Renal cortical epithelial cell (primary cell): ENCODE measurements at regions not wholly inside any gene's neighbourhood (a gene's known extent, or its start where the extent isn't known, plus 50 kb on each side); places are given as distances from the start of the nearest gene placed in this dataset.
"Not testable (repeated sequence)": the region's sequence is repeated elsewhere in the genome, so short reads cannot be mapped to it uniquely, and the experiment has no call there.

Source experiments
- DNase-seq: peaks from one replicate; pipeline ENCODE4 v3.0.0-alpha.2; 2011; ENCODE audit warnings: low read depth

- no peak for DNase-seq
Measured at GRCh38 chr10:45564303-45564959, 108.1 kb downstream of the ZFAND4 start.

GRCh38 chr10:45561952-45562351, 110.6 kb downstream of the ZFAND4 start:
- DNase-seq, result no peak

GRCh38 chr10:45560262-45560661, 112.3 kb downstream of the ZFAND4 start:
- no peak for DNase-seq

- DNase-seq, result no peak
Measured at GRCh38 chr10:45558425-45558824, 114.1 kb downstream of the ZFAND4 start.

DNA sequence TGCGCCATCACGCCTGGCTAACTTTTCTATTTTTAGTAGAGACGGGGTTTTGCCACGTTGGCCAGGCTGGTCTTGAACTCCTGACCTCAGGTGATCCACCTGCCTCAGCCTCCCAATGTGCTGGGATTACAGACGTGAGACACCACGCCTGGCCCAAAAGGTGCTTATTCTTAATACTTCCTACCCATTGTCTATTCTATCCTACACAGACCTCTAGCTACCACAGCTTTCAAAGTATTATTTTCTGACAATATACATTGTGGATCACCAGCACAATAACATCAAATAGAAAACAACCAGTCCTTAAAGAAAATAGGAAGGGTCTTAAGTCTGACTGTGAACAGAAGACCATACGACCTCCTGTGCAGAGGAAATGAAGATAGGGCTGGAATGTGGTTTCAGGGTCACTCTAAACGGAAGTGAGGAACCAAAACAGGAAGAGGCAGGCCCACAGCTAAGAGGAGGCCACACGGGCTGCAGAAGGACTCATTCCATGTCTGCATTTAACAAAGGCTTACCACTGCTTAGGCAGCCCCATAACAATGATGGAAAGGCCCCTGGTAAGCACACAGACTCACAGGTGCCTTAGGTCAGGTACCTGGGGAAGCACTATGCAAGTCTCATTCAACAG, 115.2 kb downstream of the ZFAND4 start:
- DNase-seq, result no peak

- DNase-seq, result no peak
Measured at GRCh38 chr10:45555795-45556194, 116.8 kb downstream of the ZFAND4 start.

DNA sequence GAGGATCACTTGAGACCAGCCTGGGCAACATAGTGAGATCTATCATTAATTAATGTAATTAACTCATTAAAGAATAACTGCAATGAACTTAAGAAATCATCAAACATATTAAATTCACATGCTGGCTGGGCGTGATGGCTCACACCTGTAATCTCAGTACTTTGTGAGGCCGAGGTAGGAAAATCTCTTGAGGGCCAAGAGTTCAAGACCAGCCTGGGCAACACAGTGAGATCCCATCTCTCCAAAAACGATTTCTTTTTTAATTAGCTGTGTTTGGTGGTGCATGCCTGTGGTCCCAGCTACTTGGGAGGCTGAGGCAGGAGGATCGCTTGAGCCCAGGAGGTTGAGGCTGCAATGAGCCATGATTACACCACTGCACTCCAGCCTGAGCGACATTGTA, 117.2 kb downstream of the ZFAND4 start:
- DNase-seq, result not testable (repeated sequence)

DNA sequence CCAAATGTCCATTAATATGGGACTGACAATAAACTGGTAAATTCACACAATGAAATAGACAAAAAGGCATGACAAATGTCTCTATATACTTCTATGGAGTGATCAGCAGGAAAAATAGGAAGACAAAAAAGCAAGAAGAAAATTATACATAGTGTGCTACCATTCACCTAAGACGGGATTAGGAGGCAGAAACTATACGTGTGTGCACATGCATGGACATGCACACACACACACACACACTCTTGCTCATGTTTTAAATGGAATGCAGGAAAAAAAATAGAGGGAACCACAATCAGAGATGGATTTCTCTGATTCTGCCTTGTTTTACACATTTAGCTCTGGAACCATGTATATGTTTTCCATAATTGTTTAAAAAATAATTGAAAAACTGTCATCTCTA, 119.0 kb downstream of the ZFAND4 start:
- DNase-seq, result no peak

- DNase-seq, result no peak
Measured at GRCh38 chr10:45553155-45553554, 119.4 kb downstream of the ZFAND4 start.

GRCh38 chr10:45552476-45552875, 120.1 kb downstream of the ZFAND4 start:
- DNase-seq, result no peak

DNA sequence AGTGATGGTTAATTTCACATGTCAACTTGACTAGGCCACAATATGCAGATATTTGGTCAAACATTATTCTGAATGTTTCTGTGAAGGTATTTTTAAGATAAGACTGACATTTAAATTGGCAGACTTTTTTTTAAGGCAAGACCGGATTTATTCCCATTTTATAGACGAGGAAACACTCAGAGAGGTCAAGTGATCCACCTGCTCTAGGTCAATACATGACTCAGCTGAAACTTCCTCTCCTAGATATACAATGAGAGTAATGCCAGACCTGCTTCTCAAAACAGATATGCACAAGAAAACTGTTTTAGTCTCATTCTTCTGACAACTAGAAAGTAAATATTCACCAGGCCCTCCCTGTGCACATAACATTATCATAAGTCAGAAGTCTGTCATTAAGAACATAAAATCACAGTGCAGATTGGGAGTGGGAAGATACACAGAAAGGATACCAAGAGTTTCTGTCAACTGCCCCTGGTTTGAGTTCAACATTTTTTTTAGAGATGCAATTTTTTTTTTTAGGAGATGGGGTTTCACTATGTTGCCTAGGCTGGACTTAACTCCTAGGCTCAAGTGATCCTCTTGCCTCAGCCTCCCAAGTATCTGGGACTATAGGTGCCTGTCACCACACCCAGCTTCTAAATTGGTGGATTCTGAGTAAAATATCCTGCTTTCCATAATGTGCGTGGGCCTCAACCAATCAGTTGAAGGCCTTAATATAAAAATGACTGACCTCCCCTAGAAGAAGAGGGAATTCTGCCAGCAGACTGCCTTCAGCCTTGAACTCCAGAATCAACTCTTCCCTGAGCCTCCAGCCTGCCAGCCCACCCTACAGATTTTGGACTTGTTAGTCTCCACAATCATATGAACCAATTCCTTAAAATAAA, 121.4 kb downstream of the ZFAND4 start:
- DNase-seq, result peak; percentile 3

- no peak for DNase-seq
Measured at GRCh38 chr10:45548068-45548467, 124.5 kb downstream of the ZFAND4 start.

DNA sequence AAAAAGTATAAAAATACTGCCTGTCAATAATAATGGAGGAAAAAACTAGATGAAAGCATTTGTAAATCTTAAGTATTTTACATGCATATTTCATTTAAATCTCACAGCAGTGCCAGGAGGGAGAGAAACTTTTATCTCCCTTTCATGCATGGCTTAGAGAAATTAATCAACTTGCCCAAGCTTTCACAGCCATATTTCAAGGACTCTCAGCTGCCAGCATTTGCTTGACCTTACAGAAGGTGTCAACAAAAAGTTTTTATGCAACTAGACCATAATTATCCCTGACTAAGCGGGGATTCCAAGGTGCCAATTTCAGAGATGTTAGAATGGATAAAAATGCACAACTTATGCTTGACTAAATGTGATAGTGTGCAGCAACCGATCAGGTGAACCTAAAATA, 125.4 kb downstream of the ZFAND4 start:
- no peak for DNase-seq

GRCh38 chr10:45545150-45545549, 127.4 kb downstream of the ZFAND4 start:
- DNase-seq, result no peak

GRCh38 chr10:45544191-45544590, 128.4 kb downstream of the ZFAND4 start:
- no peak for DNase-seq

DNA sequence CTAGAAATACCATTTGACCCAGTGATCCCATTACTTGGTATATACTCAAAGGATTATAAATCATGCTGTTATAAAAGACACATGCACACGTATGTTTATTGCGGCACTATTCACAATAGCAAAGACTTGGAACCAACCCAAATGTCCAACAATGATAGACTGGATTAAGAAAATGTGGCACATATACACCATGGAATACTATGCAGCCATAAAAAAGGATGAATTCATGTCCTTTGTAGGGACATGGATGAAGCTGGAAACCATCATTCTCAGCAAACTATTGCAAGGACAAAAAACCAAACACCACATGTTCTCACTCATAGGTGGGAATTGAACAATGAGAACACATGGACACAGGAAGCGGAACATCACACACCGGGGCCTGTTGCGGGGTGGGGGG, 131.5 kb downstream of the ZFAND4 start:
- not testable (repeated sequence) for DNase-seq

DNA sequence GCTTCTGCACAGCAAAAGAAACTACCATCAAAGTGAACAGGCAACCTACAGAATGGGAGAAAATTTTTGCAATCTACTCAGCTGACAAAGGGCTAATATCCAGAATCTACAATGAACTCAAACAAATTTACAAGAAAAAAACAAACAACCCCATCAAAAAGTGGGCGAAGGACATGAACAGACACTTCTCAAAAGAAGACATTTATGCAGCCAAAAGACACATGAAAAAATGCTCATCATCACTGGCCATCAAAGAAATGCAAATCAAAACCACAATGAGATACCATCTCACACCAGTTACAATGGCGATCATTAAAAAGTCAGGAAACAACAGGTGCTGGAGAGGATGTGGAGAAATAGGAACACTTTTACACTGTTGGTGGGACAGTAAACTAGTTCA, 132.0 kb downstream of the ZFAND4 start:
- DNase-seq, result not testable (repeated sequence)

DNA sequence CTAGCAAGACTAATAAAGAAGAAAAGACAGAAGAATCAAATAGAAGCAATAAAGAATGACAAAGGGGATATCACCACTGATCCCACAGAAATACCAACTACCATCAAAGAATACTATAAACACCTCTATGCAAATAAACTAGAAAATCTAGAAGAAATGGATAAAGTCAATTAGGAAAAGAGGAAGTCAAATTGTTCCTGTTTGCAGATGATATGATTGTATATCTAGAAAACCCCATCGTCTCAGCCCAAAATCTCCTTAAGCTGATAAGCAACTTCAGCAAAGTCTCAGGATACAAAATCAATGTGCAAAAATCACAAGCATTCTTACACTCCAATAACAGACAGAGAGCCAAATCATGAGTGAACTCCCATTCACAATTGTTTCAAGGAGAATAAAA, 133.0 kb downstream of the ZFAND4 start:
- DNase-seq, result not testable (repeated sequence)

GRCh38 chr10:45534572-45534971, 138.0 kb downstream of the ZFAND4 start:
- no peak for DNase-seq

GRCh38 chr10:45532480-45532879, 140.1 kb downstream of the ZFAND4 start:
- no peak for DNase-seq

DNA sequence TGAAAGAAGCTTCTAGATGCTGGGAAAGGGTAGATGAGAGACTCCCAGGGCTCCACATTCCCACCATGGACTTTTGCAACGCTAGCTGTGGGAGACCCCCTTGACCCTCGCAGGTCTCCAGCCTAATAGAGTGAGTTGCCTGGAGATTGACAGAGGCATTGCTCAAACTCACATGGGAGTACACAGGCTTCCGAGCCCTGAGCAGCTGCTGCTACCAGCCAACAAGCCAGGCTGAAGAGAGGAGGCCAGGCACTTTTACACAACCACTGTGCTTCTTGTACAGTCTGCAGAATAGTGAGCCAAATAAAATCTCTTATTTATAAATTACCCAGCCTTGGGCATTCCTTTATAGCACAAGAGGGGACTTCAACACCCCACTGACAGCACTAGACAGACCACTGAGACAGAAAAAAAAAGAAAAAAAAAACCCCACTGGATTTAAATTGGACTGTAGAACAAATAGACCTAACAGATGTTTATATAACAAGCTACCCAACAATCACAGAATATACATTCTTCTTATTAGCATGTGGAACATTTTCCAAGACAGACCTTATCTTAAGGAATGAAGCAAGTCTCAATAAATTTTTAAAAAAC, 146.2 kb downstream of the ZFAND4 start:
- DNase-seq, result no peak

GRCh38 chr10:45520476-45520875, 146.5 kb downstream of the ALOX5 start:
- no peak for DNase-seq
